Mesendoderm (in vitro differentiated cells): ENCODE measurements at regions not wholly inside any gene's neighbourhood (a gene's known extent, or its start where the extent isn't known, plus 50 kb on each side); places are given as distances from the start of the nearest gene placed in this dataset.
A peak's percentile ranks its signal among the peaks of the same experiment; 100 is the strongest.

Experiments used
- DNase-seq: peaks from one replicate; pipeline ENCODE4 v3.0.0; 2013
- H2AK5ac ChIP-seq: 2 replicates; pipeline ENCODE4 v1.6.1; 2013; ENCODE audit warnings: low read length, inconsistent platforms
- H2BK120ac ChIP-seq: 2 replicates; pipeline ENCODE4 v1.6.1; 2013; ENCODE audit warnings: low read depth, mild to moderate bottlenecking, low read length, moderate library complexity, mixed read lengths
- H2BK15ac ChIP-seq: replicated peaks from 2 replicates; pipeline ENCODE4 v1.6.1; 2013; ENCODE audit warnings: low read depth, mild to moderate bottlenecking, moderate library complexity
- H2BK5ac ChIP-seq: 2 replicates; pipeline ENCODE4 v1.6.1; 2013; ENCODE audit warnings: low read length, inconsistent platforms
- H3K18ac ChIP-seq: 2 replicates; pipeline ENCODE4 v1.6.1; 2013; ENCODE audit warnings: mild to moderate bottlenecking, low read length, mixed read lengths
- H3K23ac ChIP-seq: one replicate; pipeline ENCODE4 v1.6.1; 2013; ENCODE audit warnings: low read length
- H3K27ac ChIP-seq: 2 replicates; pipeline ENCODE4 v1.5.1; 2013; ENCODE audit warnings: low read depth, mild to moderate bottlenecking, inconsistent platforms, low read length, moderate library complexity
- H3K27me3 ChIP-seq: 2 replicates; pipeline ENCODE4 v1.6.1; 2013; ENCODE audit warnings: low read length, control low read depth, mild to moderate bottlenecking, inconsistent platforms; ENCODE audit not compliant: insufficient read depth, poor library complexity
- H3K36me3 ChIP-seq: 2 replicates; pipeline ENCODE4 v1.6.1; 2013; ENCODE audit warnings: low read length, inconsistent platforms; ENCODE audit not compliant: control insufficient read depth, insufficient read depth
- H3K4ac ChIP-seq: one replicate; pipeline ENCODE4 v1.6.1; 2013; ENCODE audit warnings: low read depth, mild to moderate bottlenecking, low read length, moderate library complexity
- H3K4me1 ChIP-seq: 2 replicates; pipeline ENCODE4 v1.6.1; 2013; ENCODE audit warnings: low read depth, low read length, inconsistent platforms; ENCODE audit not compliant: control insufficient read depth
- H3K4me2 ChIP-seq: 2 replicates; pipeline ENCODE4 v1.6.1; 2013; ENCODE audit warnings: low read length
- H3K4me3 ChIP-seq: 2 replicates; pipeline ENCODE4 v1.5.1; 2013; ENCODE audit warnings: mild to moderate bottlenecking, low read length
- H3K56ac ChIP-seq: one replicate; pipeline ENCODE4 v1.6.1; 2013; ENCODE audit warnings: low read length
- H3K79me1 ChIP-seq: 2 replicates; pipeline ENCODE4 v1.6.1; 2013; ENCODE audit warnings: low read length, inconsistent platforms
- H3K79me2 ChIP-seq: 2 replicates; pipeline ENCODE4 v1.6.1; 2013; ENCODE audit warnings: mild to moderate bottlenecking, low read length; ENCODE audit not compliant: control insufficient read depth, insufficient read depth
- H3K9ac ChIP-seq: 2 replicates; pipeline ENCODE4 v1.6.1; 2013; ENCODE audit warnings: low read length, inconsistent platforms
- H4K5ac ChIP-seq: one replicate; pipeline ENCODE4 v1.6.1; 2013; ENCODE audit warnings: low read length
- H4K8ac ChIP-seq: one replicate; pipeline ENCODE4 v1.6.1; 2013; ENCODE audit warnings: low read depth, mild to moderate bottlenecking, control low read depth, low read length, moderate library complexity
- WGBS: extraction: QIAGEN DNeasy Blood & Tissue Kit; methylation state at CpG from one replicate; pipeline ENCODE4 v1.1.7; 2013; ENCODE audit warnings: low lambda C conversion rate, missing lambda C conversion rate; ENCODE audit not compliant: insufficient coverage; ENCODE audit errors: extremely low coverage; 5-methylcytosine and 5-hydroxymethylcytosine counted together

GRCh38 chr12:41919526-41920261 lies 225.0 kb downstream of the GXYLT1 start:
- no peak overlapping the region for H3K4me3 ChIP-seq
- H3K4me1 ChIP-seq = peaks cover 6% of the 10 kb centered on the region
- no peaks in the 10 kb centered on the region for H3K79me1 ChIP-seq
- no peak for DNase-seq
- H3K27ac ChIP-seq = no peak overlapping the region
- no peaks in the 10 kb centered on the region for H3K27me3 ChIP-seq
- no peak overlapping the region for H2BK120ac ChIP-seq
- no peak overlapping the region for H2BK15ac ChIP-seq
- no peak overlapping the region for H3K4me2 ChIP-seq
- H3K56ac ChIP-seq = no peak overlapping the region
- no peaks in the 10 kb centered on the region for H3K79me2 ChIP-seq
- WGBS = no CpG with 5 or more reads among the region's 9 CpGs
- no peak overlapping the region for H2AK5ac ChIP-seq
- no peaks in the 10 kb centered on the region for H3K36me3 ChIP-seq
- H3K4ac ChIP-seq = no peak overlapping the region
- H4K5ac ChIP-seq = no peak overlapping the region
- H3K9ac ChIP-seq = no peak overlapping the region
- H2BK5ac ChIP-seq = no peak overlapping the region
- H3K23ac ChIP-seq = no peak overlapping the region
- H3K18ac ChIP-seq = no peak overlapping the region
- peak overlapping the region; percentile 56 for H4K8ac ChIP-seq

- H4K8ac ChIP-seq = no peak overlapping the region
- H3K4me1 ChIP-seq = peaks cover 6% of the 10 kb centered on the region
- H2BK120ac ChIP-seq = no peak overlapping the region
- H4K5ac ChIP-seq = no peak overlapping the region
- H3K27me3 ChIP-seq = no peaks in the 10 kb centered on the region
- no peak overlapping the region for H2BK15ac ChIP-seq
- H3K27ac ChIP-seq = no peak overlapping the region
- WGBS = no CpG with 5 or more reads among the region's 1 CpG
- H3K4me3 ChIP-seq = no peak overlapping the region
- no peaks in the 10 kb centered on the region for H3K79me2 ChIP-seq
- DNase-seq = no peak
- H2AK5ac ChIP-seq = no peak overlapping the region
- no peak overlapping the region for H3K4ac ChIP-seq
- no peak overlapping the region for H3K9ac ChIP-seq
- H3K79me1 ChIP-seq = no peaks in the 10 kb centered on the region
- no peak overlapping the region for H3K18ac ChIP-seq
- no peak overlapping the region for H3K56ac ChIP-seq
- H3K36me3 ChIP-seq = no peaks in the 10 kb centered on the region
- H3K23ac ChIP-seq = no peak overlapping the region
- H3K4me2 ChIP-seq = no peak overlapping the region
- H2BK5ac ChIP-seq = no peak overlapping the region
Observed at GRCh38 chr12:41919048-41919447, 225.6 kb downstream of the GXYLT1 start.

DNA sequence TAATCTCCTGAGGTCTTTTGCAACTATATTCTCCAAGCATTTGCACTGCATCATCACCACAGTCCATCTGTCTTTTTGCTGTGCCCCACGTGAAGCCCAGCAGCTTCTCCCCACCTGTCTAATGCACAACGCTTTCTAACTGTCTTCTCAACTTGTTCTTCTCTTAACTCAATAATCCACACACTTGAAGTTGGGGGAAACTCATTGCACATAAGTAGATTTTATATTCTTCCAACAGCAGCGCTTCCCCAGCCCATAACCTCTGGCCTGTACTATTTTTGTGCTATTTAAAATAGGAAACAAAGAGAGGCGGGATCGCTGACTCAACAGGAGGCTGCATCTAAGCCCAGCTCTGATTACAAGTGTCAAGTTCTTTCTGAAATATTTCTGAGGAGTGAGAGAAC lies 226.7 kb downstream of the GXYLT1 start:
- H2BK5ac ChIP-seq = no peak overlapping the region
- no peak overlapping the region for H3K4me2 ChIP-seq
- H3K23ac ChIP-seq = no peak overlapping the region
- no peak overlapping the region for H3K4me3 ChIP-seq
- H3K4ac ChIP-seq = no peak overlapping the region
- peaks cover 6% of the 10 kb centered on the region for H3K4me1 ChIP-seq
- no peak overlapping the region for H3K27ac ChIP-seq
- no peak overlapping the region for H2BK15ac ChIP-seq
- no peak for DNase-seq
- H4K5ac ChIP-seq = no peak overlapping the region
- H3K18ac ChIP-seq = no peak overlapping the region
- H3K27me3 ChIP-seq = no peaks in the 10 kb centered on the region
- no peak overlapping the region for H2BK120ac ChIP-seq
- WGBS = no CpG with 5 or more reads among the region's 5 CpGs
- no peak overlapping the region for H2AK5ac ChIP-seq
- H3K56ac ChIP-seq = no peak overlapping the region
- no peaks in the 10 kb centered on the region for H3K79me2 ChIP-seq
- no peak overlapping the region for H4K8ac ChIP-seq
- no peaks in the 10 kb centered on the region for H3K79me1 ChIP-seq
- no peaks in the 10 kb centered on the region for H3K36me3 ChIP-seq
- H3K9ac ChIP-seq = no peak overlapping the region

- H4K8ac ChIP-seq = no peak overlapping the region
- H2AK5ac ChIP-seq = no peak overlapping the region
- no peak overlapping the region for H3K27ac ChIP-seq
- H3K4me3 ChIP-seq = no peak overlapping the region
- no peak for DNase-seq
- no peaks in the 10 kb centered on the region for H3K79me1 ChIP-seq
- no peak overlapping the region for H3K56ac ChIP-seq
- no peak overlapping the region for H3K18ac ChIP-seq
- no peaks in the 10 kb centered on the region for H3K79me2 ChIP-seq
- H3K4me2 ChIP-seq = no peak overlapping the region
- no peaks in the 10 kb centered on the region for H3K27me3 ChIP-seq
- no peak overlapping the region for H3K23ac ChIP-seq
- no peak overlapping the region for H3K4ac ChIP-seq
- no peak overlapping the region for H2BK5ac ChIP-seq
- no peak overlapping the region for H2BK15ac ChIP-seq
- no peak overlapping the region for H3K9ac ChIP-seq
- peaks cover 6% of the 10 kb centered on the region for H3K4me1 ChIP-seq
- no peak overlapping the region for H4K5ac ChIP-seq
- no peaks in the 10 kb centered on the region for H3K36me3 ChIP-seq
- H2BK120ac ChIP-seq = no peak overlapping the region
Observed at GRCh38 chr12:41917181-41917580, 227.5 kb downstream of the GXYLT1 start.

DNA sequence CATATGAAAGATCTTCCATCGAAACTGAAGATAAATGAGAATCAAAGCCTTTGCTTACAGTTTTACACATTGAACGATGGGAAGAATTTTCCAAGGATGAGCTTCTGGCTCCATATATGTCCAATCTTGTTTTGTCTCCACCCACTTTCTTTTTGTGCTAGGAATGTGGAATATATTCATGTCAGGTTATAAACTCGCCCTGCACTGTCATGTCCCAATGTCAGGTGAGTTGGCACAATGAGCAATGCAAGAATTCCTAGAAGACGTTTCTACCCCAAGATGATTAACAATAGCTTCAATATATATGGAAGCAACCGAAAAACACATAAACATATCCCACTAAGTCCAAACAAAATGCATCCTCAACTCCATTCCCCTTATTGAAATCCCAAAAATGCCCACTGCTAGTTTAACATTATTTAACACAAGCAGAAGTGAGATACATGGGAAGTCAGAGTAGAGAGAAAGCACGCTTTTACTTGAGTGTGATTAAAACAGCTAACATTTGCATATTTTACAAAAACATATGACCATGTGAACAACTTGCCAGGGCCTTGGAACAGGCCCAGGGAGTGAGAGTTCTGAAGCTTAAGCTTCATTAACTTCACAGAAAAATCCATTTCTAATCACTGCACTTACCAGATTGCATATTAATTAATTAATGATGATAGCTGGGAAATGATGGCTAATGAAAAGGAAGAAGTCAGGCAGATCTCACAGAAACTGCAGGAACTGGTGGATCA lies 233.9 kb downstream of the GXYLT1 start:
- no peak overlapping the region for H3K9ac ChIP-seq
- no peak overlapping the region for H4K8ac ChIP-seq
- no peak for DNase-seq
- no peak overlapping the region for H3K18ac ChIP-seq
- no peak overlapping the region for H3K4me3 ChIP-seq
- WGBS = no CpG with 5 or more reads among the region's 6 CpGs
- no peaks in the 10 kb centered on the region for H3K79me1 ChIP-seq
- H3K4ac ChIP-seq = no peak overlapping the region
- H3K23ac ChIP-seq = no peak overlapping the region
- H3K79me2 ChIP-seq = no peaks in the 10 kb centered on the region
- no peaks in the 10 kb centered on the region for H3K4me1 ChIP-seq
- H2BK120ac ChIP-seq = no peak overlapping the region
- H2AK5ac ChIP-seq = no peak overlapping the region
- H2BK5ac ChIP-seq = no peak overlapping the region
- H2BK15ac ChIP-seq = no peak overlapping the region
- H3K27ac ChIP-seq = no peak overlapping the region
- no peaks in the 10 kb centered on the region for H3K27me3 ChIP-seq
- H4K5ac ChIP-seq = no peak overlapping the region
- no peaks in the 10 kb centered on the region for H3K36me3 ChIP-seq
- H3K4me2 ChIP-seq = no peak overlapping the region
- H3K56ac ChIP-seq = no peak overlapping the region
